H9 (cell line): ENCODE measurements at regions not wholly inside any gene's neighbourhood (a gene's known extent, or its start where the extent isn't known, plus 50 kb on each side); places are given as distances from the start of the nearest gene placed in this dataset.

Experiments
- DNase-seq: peaks from one replicate; pipeline ENCODE4 v3.0.0-alpha.2; 2017
- H2AFZ ChIP-seq: one replicate; pipeline ENCODE4 v1.6.1; 2013; ENCODE audit warnings: mild to moderate bottlenecking, low read length, control low read depth, moderate library complexity
- H2AK5ac ChIP-seq: 2 replicates; pipeline ENCODE4 v1.6.1; 2013; ENCODE audit warnings: low read length, control low read depth, mixed read lengths; ENCODE audit not compliant: insufficient read length
- H2BK120ac ChIP-seq: one replicate; pipeline ENCODE4 v1.6.1; 2013; ENCODE audit warnings: low read depth, mild to moderate bottlenecking, low read length, control low read depth, inconsistent platforms; ENCODE audit not compliant: poor library complexity, severe bottlenecking
- H2BK12ac ChIP-seq: 2 replicates; pipeline ENCODE4 v1.6.1; 2013; ENCODE audit warnings: low read length, control low read depth, mixed read lengths, low read depth; ENCODE audit not compliant: insufficient read length
- H2BK15ac ChIP-seq: 2 replicates; pipeline ENCODE4 v1.6.1; 2013; ENCODE audit warnings: low read depth, low read length, control low read depth
- H2BK20ac ChIP-seq: one replicate; pipeline ENCODE4 v1.6.1; 2013; ENCODE audit warnings: low read depth, mild to moderate bottlenecking, low read length, control low read depth, inconsistent platforms; ENCODE audit not compliant: poor library complexity, severe bottlenecking
- H2BK5ac ChIP-seq: 2 replicates; pipeline ENCODE4 v1.6.1; 2013; ENCODE audit warnings: low read length, control low read depth, mixed read lengths; ENCODE audit not compliant: insufficient read length
- H3K14ac ChIP-seq: 2 replicates; pipeline ENCODE4 v1.6.1; 2013; ENCODE audit warnings: low read length, control low read depth; ENCODE audit not compliant: insufficient read depth
- H3K18ac ChIP-seq: 2 replicates; pipeline ENCODE4 v1.6.1; 2013; ENCODE audit warnings: low read depth, mild to moderate bottlenecking, mixed read lengths, low read length, control low read depth; ENCODE audit not compliant: insufficient read length
- H3K23ac ChIP-seq: 2 replicates; pipeline ENCODE4 v1.6.1; 2013; ENCODE audit warnings: low read length, control low read depth, mixed read lengths, low read depth; ENCODE audit not compliant: insufficient read length
- H3K23me2 ChIP-seq: 2 replicates; pipeline ENCODE4 v1.6.1; 2013; ENCODE audit warnings: low read depth, mild to moderate bottlenecking, mixed read lengths, low read length, control low read depth; ENCODE audit not compliant: insufficient read length, poor library complexity, severe bottlenecking
- H3K27ac ChIP-seq: 2 replicates; pipeline ENCODE4 v1.5.1; 2013; ENCODE audit warnings: low read length, control low read depth, mixed read lengths, low read depth; ENCODE audit not compliant: insufficient read length
- H3K27me3 ChIP-seq: 2 replicates; pipeline ENCODE4 v1.6.1; 2013; ENCODE audit warnings: low read length, control low read depth, inconsistent platforms; ENCODE audit not compliant: insufficient read depth
- H3K4ac ChIP-seq: 2 replicates; pipeline ENCODE4 v1.6.1; 2013; ENCODE audit warnings: low read depth, mild to moderate bottlenecking, control low read depth, inconsistent platforms, low read length, moderate library complexity
- H3K4me1 ChIP-seq: 2 replicates; pipeline ENCODE4 v1.6.1; 2013; ENCODE audit warnings: low read length, control low read depth, inconsistent platforms; ENCODE audit not compliant: insufficient read depth
- H3K4me2 ChIP-seq: 2 replicates; pipeline ENCODE4 v1.6.1; 2013; ENCODE audit warnings: low read length, control low read depth, mixed read lengths; ENCODE audit not compliant: insufficient read length, insufficient read depth
- H3K56ac ChIP-seq: 2 replicates; pipeline ENCODE4 v1.6.1; 2013; ENCODE audit warnings: low read depth, mild to moderate bottlenecking, mixed read lengths, low read length, control low read depth; ENCODE audit not compliant: insufficient read length
- H3K79me1 ChIP-seq: 2 replicates; pipeline ENCODE4 v1.6.1; 2013; ENCODE audit warnings: low read depth, mild to moderate bottlenecking, moderate library complexity, low read length, control low read depth, inconsistent platforms; ENCODE audit not compliant: insufficient read depth, poor library complexity, severe bottlenecking
- H3K79me2 ChIP-seq: 2 replicates; pipeline ENCODE4 v1.6.1; 2013; ENCODE audit warnings: low read length, control low read depth, inconsistent platforms; ENCODE audit not compliant: insufficient read depth
- H3K9ac ChIP-seq: 2 replicates; pipeline ENCODE4 v1.6.1; 2013; ENCODE audit warnings: low read length, control low read depth, mixed read lengths; ENCODE audit not compliant: insufficient read length; ENCODE audit errors: extremely low read depth
- H3K9me3 ChIP-seq: one replicate; pipeline ENCODE4 v1.6.1; 2013; ENCODE audit warnings: low read depth, low read length, inconsistent platforms; ENCODE audit not compliant: control insufficient read depth
- H3T11ph ChIP-seq: one replicate; pipeline ENCODE4 v1.6.1; 2013; ENCODE audit warnings: mild to moderate bottlenecking, low read length, control low read depth, inconsistent platforms
- H4K20me1 ChIP-seq: one replicate; pipeline ENCODE4 v1.6.1; 2013; ENCODE audit not compliant: control insufficient read depth, insufficient read length, insufficient read depth
- H4K5ac ChIP-seq: 2 replicates; pipeline ENCODE4 v1.6.1; 2013; ENCODE audit warnings: low read depth, mild to moderate bottlenecking, mixed read lengths, low read length, control low read depth; ENCODE audit not compliant: insufficient read length
- H4K8ac ChIP-seq: replicated peaks from 2 replicates; pipeline ENCODE4 v1.6.1; 2013; ENCODE audit warnings: low read length, control low read depth, mixed read lengths, low read depth; ENCODE audit not compliant: insufficient read length
- H4K91ac ChIP-seq: 2 replicates; pipeline ENCODE4 v1.6.1; 2013; ENCODE audit warnings: low read depth, mild to moderate bottlenecking, moderate library complexity, mixed read lengths, low read length, control low read depth; ENCODE audit not compliant: insufficient read length
- H3K27ac Mint-ChIP-seq, 3 experiments: 2 replicates in 2 of 3; 3 replicates in 1 of 3; pipeline ENCODE4 v1.8.0; 2020 to 2021; ENCODE audit warnings: mixed read lengths in 3 of 3, mild to moderate bottlenecking in 1 of 3, moderate library complexity in 1 of 3
- H3K27me3 Mint-ChIP-seq: 2 replicates; pipeline ENCODE4 v1.8.0; 2021; ENCODE audit warnings: low read depth, mild to moderate bottlenecking, moderate library complexity, mixed read lengths
- H3K36me3 Mint-ChIP-seq, 3 experiments: 2 replicates in 2 of 3; 3 replicates in 1 of 3; pipeline ENCODE4 v1.8.0; 2020 to 2021; ENCODE audit warnings: low read depth in 3 of 3, mixed read lengths in 3 of 3; ENCODE audit not compliant: insufficient read depth in 1 of 3
- H3K4me1 Mint-ChIP-seq, 2 experiments: 2 replicates each; pipeline ENCODE4 v1.8.0; 2020; ENCODE audit warnings: mixed read lengths in 2 of 2
- H3K4me3 Mint-ChIP-seq, 2 experiments: 2 replicates in 1 of 2; 3 replicates in 1 of 2; pipeline ENCODE4 v1.8.0; 2020 to 2021; ENCODE audit warnings: mild to moderate bottlenecking in 2 of 2, mixed read lengths in 2 of 2, moderate library complexity in 1 of 2
- H3K9me3 Mint-ChIP-seq, 2 experiments: 2 replicates in 1 of 2; 3 replicates in 1 of 2; pipeline ENCODE4 v1.8.0; 2020; ENCODE audit warnings: mild to moderate bottlenecking in 2 of 2, mixed read lengths in 2 of 2, moderate library complexity in 1 of 2
- CTCF ChIP-seq: fragments of 200-600 bp; sonication (generic); conservative IDR thresholded peaks from 3 replicates; pipeline ENCODE4 v1.8.0; 2021; ENCODE audit warnings: antibody characterized with exemption, mild to moderate bottlenecking
- WGBS: extraction: QIAGEN DNeasy Blood & Tissue Kit; methylation state at CpG from one replicate; pipeline ENCODE4 v1.1.7; 2013; ENCODE audit warnings: missing lambda C conversion rate, low lambda C conversion rate, mixed read lengths; ENCODE audit not compliant: insufficient read length; ENCODE audit errors: extremely low coverage; 5-methylcytosine and 5-hydroxymethylcytosine counted together

- H2BK120ac ChIP-seq: no peak overlapping the region
- H3K14ac ChIP-seq: no peak overlapping the region
- H2AFZ ChIP-seq: no peak overlapping the region
- H3K9ac ChIP-seq: no peak overlapping the region
- Mint-ChIP-seq H3K4me1 (peaks cover 16 to 23% of the 10 kb centered on the region in 2 experiments), H3K27me3 (no peaks in the 10 kb centered on the region), H3K27ac (no peak overlapping the region), H3K4me3 (no peak overlapping the region), H3K36me3 (no peaks in the 10 kb centered on the region), H3K9me3 (no peaks in the 10 kb centered on the region)
- H3K18ac ChIP-seq: no peak overlapping the region
- H3K4me1 ChIP-seq: no peaks in the 10 kb centered on the region; the same call in 1 of the 2 replicates
- no peak overlapping the region for H3K4ac ChIP-seq
- H3K9me3 ChIP-seq: no peaks in the 10 kb centered on the region
- H2BK20ac ChIP-seq: no peak overlapping the region
- DNase-seq: no peak
- H3T11ph ChIP-seq: no peak overlapping the region
- H3K4me2 ChIP-seq: no peak overlapping the region
- H3K79me1 ChIP-seq: no peaks in the 10 kb centered on the region
- TF ChIP-seq CTCF: no peak
- no peak overlapping the region for H2AK5ac ChIP-seq
- no peak overlapping the region for H4K8ac ChIP-seq
- no peak overlapping the region for H2BK12ac ChIP-seq
- H4K5ac ChIP-seq: no peak overlapping the region
- H3K79me2 ChIP-seq: no peaks in the 10 kb centered on the region
- H2BK15ac ChIP-seq: no peak overlapping the region
- no peak overlapping the region for H2BK5ac ChIP-seq
- no peaks in the 10 kb centered on the region for H3K27me3 ChIP-seq
- no peak overlapping the region for H3K27ac ChIP-seq
- no peak overlapping the region for H4K91ac ChIP-seq
- no peaks in the 10 kb centered on the region for H3K23me2 ChIP-seq
- no peak overlapping the region for H3K23ac ChIP-seq
- no peaks in the 10 kb centered on the region for H4K20me1 ChIP-seq
- H3K56ac ChIP-seq: no peak overlapping the region
- WGBS: no CpG with 5 or more reads among the region's 5 CpGs
Observed at GRCh38 chr1:83637009-83637408, 361.9 kb downstream of the TTLL7 start.
